GM03348 (cell line): ENCODE measurements at regions not wholly inside any gene's neighbourhood (a gene's known extent, or its start where the extent isn't known, plus 50 kb on each side); places are given as distances from the start of the nearest gene placed in this dataset.

Experiments used
- DNase-seq: peaks from one replicate; pipeline ENCODE4 v3.0.0; 2012; ENCODE audit warnings: low spot score

DNA sequence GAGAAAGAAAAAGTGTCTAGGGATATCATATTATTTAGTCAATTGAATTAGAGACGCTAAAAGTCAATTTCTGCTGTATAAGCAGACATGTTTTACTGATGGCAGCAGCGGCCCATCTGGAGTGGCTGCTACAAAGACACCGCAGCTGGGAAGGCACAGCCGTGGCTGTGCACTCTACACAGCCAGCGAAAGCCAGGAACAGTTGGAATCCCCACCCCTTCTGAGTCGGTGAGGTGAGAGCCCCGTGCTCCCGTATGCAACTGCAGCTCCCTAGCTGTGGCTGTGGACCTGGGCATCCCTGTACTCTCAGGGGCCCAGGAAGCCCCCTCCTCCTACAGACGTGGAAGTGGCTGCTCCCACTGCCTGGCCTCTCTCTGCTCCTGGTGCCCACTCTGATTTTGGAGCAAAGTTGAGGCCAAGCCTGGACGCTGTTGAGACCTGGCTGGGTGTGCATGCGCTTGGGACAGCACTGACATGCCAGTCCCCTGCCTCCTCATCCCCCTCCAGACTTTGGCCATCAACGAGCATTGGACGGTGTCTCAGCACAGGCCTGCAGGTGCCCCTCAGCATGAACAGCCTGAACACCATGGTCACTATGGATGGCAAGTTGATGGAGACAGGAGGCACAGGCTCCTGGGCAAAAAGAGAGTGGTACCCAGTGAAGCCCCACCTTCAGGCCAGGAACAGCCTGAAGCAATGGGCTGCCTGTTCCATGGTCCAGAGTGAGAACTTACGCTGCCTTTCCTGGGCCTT lies 944.0 kb upstream of the MIR17HG start:
- DNase-seq = no peak

DNA sequence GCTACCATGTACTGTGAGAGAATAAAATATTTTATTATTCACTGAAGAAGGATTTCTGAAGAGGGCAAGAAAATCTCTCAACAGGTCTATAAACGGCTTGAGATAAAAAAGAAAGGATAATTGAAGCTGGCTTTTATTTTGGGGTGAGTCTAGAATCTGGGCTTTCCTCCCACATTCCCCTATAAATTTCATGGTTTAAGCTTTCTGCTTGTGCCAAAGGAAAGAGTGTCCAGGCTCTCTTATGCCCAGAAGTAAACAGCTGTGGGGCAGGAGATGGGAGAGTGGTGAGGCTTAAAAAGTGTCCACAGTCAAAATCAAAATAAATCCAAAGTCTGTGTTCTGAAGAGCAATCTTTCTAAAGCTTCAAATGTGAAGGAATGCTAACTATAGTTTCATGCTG lies 942.2 kb upstream of the MIR17HG start:
- peak; percentile 14 for DNase-seq

DNA sequence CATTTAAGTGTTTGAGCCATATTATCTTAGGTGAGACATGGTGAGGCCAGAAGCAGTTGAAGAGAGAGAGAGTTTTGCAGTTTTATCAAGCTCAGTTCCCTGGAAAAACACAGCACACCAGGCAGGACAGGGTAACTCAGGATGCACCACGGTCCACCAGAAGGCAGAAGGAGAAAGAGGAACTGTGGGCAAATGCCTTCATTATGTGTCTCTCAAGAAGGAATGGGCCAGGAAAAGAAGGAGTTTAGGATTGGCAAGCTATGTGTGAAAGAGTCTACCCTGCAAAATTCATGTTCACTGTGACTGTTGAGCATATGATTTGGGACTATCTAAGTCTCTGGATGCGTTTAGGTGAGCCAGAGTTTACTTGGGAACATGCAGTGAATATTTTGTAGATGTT lies 934.5 kb upstream of the MIR17HG start:
- no peak for DNase-seq

DNA sequence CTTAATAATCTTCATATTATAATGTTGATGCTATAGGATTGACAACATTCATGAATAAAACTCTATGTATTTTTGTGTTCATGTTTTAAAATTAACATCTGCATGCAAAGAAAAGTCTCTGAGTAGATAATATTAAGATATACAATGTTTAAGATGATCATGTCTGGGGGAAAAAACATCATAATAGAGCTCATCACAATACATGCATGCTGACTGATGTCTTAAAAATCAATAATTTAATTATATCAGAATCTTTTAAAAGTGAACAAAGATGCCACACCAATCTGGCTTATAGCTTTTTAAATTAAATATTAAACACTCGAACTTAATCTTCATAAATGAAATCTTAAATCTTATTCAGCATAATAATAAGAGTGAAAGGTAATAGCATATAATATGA lies 933.9 kb upstream of the MIR17HG start:
- no peak for DNase-seq

DNA sequence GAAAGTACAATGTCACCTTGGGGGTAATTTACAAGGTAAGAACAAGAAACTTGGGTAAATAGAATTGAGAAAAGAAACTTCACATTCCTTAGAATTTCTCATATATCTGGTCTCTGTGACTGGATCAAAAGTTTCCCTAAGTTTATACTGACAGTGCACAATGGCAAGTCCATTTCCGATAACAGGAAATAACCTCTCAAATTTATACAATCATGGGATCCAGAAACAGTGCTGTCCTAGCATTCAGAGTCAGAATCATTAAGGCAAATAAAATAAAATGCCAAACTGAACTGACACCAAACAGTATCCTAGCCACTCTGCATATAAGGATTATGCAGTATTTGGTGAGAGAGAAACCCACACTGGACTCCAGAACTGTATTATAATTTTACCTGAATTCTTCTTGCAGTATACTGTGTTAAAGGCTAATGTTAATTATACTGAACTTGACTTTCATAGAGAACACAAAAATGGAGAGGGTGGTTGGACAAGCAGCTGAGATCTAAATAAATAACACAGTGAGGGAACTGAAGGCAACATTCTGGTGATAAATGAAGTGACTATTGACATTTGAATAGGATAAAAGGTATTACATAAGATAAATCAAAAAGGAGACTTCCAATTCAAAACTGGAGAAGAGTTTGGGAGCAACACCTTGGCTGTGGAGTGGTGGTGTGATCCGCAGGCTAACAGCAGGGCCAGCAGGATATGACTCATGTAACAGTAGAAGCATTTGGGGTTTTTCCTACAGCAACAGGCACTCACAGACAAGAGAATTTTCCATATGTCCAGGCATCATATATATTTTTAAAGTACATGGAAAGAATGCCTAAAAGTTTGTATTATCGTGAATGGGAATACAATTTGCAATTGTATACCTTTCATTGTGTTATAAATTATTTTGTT lies 932.5 kb upstream of the MIR17HG start:
- DNase-seq = peak; percentile 68

DNA sequence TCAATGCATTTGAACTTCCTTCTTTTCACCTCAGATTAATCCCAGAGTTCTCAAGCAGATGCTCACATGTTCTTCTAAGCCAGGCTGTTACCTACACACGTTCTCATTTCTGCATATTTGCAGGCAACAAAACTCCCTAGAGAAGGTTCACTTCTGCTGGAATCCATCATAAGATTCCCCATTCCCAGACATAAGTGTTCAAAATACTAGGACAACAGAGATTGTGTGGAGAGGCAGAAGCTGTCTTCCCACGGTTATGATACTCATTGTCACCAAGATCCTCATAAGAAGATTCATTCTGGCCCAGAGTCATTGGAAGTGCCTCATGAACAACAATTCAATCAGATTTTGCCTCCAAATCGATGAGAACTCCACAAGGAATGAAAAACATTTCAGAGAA lies 931.6 kb upstream of the MIR17HG start:
- DNase-seq = no peak

DNA sequence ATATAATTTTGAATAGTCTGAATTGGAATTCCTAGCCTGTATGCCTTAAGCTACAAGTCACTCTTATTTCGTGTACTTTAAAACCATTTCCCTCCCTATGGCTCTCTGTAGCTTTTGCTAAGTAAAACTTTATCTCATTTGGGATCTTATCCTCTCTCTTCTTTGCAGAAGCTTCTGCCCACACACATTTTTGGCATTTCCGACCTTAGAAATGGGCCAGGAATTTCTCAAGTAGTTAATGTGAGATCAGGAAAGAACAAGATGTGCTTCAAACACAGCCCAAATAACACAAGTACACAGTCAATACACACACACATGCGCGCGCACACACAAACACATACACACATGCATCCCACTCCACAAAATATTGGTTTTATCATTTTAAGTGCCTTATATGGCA lies 931.0 kb upstream of the MIR17HG start:
- peak; percentile 55 for DNase-seq

DNA sequence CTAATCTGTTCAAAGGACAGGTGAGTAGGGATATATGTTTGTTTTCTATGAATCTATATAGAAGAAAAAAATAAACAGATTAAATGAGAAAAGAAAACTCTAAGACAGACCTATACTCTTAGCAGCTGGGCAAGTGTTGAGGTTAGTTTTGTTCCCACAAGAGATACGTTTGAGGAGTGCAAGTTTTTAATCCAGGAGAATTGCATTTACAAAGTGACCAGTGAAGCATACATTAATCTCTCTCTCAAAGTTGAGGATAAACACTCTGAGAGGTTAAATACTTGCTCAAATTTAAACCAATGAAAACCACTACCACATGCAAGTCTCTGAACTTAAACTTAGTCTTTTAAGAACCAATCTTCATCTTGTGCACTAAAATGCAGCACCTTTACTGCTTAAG lies 930.5 kb upstream of the MIR17HG start:
- DNase-seq = no peak

DNA sequence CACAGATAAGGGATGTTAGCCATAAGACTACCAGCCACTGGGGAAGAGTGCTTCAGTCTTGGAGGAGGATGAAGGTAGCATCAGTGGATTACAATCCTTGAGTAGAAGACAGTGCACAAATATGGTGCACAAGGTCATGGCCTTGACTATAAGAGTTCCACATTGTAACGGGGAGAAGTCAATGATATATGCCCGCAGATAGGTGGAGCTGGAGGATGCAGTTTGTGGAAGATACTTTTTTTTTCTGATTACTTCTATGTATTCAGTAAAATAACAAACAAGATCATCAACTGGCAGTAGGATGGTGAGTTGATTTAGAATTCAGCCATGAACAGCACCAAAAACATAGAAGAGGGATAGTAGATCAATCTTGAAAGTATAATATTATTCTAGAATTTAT lies 926.8 kb upstream of the MIR17HG start:
- DNase-seq = no peak

DNA sequence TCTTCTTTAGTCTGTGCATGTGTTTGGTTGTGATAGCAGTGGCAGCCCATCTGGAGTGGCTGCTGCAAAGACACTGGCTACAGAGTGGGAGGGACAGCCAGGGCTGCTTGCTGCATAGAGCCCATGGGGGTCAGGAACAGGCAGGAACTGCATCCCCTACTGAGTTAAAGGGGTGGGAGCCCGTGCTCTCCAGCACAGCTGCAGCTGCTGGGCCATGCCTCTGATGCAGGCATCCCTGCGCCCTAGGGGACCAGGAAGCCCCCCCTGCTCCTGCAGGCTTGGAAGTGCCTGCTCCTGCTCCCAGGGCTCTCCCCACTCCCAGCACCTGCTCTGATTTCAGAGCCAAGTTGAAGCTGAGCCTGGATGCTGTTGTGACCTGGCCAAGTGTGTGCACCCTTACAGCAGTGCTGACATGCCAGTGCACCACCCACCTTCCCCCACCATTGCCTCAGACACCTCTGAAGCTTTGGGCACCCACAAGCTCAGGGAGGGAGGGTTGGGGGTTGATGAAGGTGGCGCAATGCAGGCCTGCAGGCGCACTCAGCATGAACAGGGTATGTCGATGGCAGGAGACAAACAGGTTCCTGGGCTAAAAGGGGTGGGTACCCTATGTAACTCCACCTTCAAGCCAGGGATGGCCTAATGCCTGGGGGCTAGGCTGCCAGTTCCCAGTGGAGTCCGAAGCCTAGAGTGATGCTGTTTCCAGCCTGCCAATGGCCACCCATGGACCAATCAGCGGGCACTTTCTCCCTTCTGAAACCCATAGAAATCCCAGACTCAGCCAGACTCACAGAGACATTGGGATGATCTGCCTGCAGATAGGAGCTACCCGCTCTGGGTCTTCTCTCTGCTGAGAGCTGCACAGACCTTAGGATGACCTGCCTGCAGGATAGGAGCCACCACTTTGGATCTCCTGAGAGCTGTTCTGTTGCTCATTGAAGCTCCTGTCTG lies 919.9 kb upstream of the MIR17HG start:
- no peak for DNase-seq

DNA sequence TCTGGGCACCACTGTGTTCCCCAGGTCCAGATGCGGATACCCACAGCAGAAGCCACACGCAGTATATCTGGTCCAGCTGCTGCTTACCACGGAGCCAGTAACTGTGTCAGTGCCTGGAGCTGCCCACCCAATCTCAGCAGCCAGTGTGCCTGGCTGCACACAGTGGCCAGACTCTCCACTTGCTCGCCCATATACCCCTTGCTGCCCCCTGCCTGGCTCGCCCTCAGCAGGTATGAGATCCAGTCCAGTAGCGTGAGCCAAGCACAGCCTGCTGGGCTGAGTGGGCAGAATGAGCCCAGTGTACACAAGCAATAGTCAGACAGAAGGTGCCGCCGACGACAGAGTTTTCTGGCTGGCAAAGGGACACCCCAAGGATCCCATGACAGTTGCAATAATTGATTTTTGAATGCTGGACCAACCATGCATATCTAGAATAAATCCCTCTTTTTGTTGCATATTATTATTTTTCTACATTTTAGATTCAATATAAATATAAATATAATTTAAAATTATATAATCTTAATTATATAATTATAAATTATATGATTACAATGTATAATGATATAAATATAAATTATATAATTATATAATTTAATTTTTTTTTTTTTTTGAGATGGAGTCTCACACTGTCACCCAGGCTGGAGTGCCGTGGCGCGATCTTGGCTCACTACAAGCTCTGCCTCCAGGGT lies 918.8 kb upstream of the MIR17HG start:
- no peak for DNase-seq

DNA sequence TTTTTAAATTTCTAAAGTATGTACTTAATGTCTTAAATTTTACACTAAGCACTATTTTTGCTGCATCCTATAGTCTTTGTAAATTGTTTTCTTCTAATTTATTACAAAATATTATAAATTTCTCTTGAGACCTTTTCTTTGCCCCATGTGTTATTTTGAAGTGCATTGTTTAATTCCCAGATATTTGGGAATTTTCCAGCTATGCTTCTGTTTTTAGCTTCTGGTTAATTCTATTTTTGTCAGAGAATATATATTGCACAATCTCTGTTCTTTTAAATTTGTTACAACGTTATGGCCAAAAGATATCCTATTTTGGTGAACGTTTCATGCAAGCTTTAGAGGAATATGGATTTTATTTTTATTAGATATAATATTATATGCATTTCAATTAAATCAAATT lies 917.4 kb upstream of the MIR17HG start:
- DNase-seq = peak; percentile 11

DNA sequence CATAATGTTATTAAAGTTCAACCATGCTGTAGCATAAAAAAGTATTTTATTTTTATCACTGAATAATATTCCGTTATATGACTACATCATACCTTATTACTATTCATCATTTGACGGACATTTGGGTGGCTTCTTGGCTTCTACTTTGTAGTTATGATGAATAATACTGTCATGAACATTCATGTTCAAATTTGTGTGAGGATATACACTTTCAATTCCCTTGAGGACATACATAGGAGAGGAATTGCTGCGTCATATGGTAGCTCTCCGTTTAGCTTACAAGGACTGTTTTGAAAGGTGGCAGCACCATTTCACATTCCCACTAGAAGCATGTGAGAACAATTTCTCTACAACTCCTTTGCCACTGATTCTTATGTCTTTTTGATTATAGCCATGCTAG lies 910.8 kb upstream of the MIR17HG start:
- DNase-seq = no peak

DNA sequence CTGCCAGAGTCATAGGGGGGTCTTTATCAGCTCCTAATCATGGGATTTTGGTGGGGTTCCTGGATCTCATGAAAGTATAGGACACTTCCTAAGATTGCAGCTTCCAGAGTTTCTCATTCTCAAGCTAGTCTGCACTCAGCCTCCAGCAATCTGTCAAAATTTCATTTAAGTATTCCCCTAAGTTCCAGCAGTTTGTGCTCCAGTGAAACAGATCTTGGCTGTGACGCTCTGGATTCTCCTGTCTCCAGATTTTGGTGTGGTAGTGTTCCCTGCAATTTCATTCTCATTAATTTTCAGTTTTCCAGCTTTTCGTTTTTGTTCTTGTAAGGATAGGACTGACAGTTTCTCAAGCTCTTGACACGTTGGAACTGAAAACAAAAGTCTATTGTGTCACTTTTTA lies 908.9 kb upstream of the MIR17HG start:
- no peak for DNase-seq

DNA sequence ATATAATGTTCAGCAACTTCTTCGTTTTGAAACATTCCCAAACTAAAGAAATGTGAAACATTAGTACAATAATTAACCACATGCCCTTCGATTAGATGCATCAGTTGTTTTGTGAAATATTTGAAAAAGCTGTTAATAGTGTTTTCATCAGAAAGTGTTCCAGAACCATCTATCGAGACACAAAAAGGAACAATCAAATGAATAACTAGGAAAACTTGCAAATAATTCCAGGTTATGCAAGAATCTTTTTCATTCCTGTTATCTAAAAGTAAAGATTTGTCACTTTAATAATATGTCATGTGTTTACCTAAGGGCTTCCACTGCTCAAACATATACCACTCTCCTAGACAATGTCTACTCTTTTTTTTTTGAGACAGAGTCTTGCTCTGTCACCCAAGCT lies 904.2 kb upstream of the MIR17HG start:
- DNase-seq = no peak

DNA sequence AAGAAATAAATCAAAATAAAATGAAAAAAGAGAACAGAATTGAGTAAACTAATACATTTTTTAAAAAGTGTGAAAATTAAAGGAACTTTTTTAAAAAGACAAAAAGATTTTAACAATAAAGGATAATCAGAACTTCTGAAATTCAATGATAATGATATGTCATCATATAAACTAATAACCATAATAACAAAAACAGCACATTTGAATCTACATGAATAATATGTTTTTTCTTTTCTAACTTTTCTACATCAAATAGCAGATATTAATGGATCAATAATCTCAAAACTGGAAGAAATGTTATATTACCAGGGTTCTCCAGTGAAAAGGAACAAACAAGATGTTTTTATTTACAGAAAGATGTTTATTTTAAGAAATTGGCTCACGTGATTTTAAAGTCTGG lies 903.3 kb upstream of the MIR17HG start:
- no peak for DNase-seq

DNA sequence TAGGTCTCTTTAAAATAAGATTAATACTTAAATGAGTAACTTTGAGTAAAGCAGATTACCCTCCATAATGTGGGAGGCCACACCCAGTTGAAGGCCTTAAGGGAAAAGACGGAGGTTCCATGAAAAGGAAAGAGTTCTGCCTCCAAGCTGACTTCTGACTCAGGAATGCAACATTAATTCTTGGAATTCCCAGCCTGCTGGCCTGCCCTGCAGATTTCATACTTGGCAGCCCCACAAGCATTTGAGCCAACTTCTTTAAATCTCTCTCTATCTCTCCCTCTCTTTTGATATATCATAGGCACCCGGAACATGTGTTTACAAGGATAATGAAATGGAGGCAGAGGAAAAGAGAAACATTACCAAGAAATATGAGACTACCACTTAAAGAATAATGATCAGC lies 902.3 kb upstream of the MIR17HG start:
- peak; percentile 82 for DNase-seq

DNA sequence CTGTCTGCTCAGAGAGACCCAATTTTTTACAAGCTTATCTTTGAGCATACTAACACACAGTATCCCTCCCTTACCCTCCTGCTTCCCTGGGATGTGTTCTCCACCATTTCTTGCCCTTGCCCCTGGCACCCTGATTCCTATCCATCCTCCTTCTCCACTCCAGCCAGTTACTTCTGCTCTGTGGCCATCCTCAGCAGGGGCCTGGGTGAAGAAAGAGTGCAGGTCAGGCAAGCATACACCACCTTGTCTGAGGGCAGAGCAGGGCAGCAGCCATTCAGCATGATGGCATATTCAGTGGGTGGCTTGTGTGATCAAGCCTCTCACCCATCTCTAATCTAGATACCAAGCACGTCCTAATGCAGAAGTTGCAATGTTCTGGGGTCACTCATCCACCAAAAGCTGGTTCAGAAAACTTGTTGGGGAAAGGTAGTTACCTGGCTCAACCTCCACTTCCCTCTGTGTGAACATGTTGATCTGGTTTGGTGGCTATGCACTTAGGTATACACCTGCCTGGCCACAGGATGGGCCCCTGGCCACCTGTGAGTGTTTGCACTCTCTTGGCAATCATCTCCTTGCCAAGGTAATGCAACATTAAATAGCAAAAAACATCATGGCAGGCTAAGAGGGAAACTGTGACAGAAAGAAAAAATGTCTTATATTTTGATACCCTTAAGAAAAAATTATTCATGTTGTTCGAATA lies 900.3 kb upstream of the MIR17HG start:
- no peak for DNase-seq

DNA sequence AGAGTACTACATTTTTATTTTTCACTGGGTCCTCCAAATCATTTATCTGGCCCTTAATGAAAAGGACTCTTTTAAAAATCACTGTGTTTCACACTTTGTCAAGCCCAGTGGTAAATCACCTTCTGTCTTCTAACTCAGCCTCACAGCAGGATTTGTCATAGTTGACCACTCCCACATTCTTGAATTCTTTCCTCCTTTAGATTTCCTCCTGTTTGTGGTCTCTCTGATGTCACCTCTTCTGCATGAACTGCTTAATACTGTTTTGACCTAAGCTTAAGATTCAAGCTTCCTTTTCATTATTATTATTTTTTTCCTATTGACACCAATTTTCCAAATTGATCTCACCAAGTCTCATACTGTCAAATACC lies 899.8 kb upstream of the MIR17HG start:
- DNase-seq = peak; percentile 47

DNA sequence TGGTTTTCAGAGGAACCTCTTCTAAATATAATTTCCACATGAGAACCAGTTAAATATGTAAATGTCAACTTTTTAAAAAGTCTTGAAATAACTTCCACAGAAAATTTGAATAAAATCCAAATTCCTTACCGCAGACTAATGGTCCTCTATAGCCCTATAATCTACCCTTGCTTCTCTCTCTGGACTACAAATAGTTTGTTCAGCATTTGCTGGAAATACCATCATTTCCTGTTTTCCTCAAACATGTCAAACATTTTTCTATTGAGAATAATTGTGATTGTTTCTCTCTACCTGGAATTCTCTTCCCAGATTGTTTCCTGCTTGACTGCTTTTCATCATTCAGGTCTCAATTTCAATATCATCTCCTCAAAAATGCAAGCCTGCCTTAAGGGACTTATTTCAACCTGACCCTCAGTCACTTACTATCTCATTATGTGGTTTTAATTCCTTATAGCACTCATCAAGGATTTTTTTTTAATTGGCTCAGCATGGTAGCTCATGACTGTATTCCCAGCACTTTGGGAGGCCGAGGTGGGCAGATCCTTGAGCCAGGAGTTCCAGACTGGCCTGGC lies 898.9 kb upstream of the MIR17HG start:
- no peak for DNase-seq

DNA sequence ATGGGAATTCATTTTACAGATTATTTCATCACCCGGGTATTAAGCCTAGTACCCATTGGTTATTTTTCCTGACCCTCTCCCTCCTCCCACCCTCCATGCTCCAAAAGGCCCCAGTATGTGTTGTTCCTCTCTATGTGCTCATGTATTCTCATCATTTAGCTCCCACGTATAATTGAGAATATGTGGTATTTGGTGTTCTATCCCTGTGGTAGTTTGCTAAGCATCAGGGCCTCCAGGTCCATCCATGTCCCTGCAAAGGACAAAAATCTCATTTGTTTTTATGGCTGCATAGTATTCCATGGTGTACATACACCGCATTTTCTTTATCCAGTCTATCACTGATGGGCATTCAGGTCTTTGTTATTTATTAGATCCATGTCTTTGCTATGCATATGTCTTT lies 894.1 kb upstream of the MIR17HG start:
- no peak for DNase-seq
